ENCODE measurements at regions not wholly inside any gene's neighbourhood (a gene's known extent, or its start where the extent isn't known, plus 50 kb on each side); places are given as distances from the start of the nearest gene placed in this dataset.

GRCh38 chr2:221286406-221286805 lies 285.7 kb downstream of the EPHA4 start:
- no peak for DNase-seq (ENCODE audit: low spot score)

- no peak for DNase-seq (ENCODE audit: low spot score)
Observed at GRCh38 chr2:221289389-221289788, 282.7 kb downstream of the EPHA4 start.

- DNase-seq (ENCODE audit: low spot score), result no peak
Observed at GRCh38 chr2:221289846-221290245, 282.3 kb downstream of the EPHA4 start.

DNA sequence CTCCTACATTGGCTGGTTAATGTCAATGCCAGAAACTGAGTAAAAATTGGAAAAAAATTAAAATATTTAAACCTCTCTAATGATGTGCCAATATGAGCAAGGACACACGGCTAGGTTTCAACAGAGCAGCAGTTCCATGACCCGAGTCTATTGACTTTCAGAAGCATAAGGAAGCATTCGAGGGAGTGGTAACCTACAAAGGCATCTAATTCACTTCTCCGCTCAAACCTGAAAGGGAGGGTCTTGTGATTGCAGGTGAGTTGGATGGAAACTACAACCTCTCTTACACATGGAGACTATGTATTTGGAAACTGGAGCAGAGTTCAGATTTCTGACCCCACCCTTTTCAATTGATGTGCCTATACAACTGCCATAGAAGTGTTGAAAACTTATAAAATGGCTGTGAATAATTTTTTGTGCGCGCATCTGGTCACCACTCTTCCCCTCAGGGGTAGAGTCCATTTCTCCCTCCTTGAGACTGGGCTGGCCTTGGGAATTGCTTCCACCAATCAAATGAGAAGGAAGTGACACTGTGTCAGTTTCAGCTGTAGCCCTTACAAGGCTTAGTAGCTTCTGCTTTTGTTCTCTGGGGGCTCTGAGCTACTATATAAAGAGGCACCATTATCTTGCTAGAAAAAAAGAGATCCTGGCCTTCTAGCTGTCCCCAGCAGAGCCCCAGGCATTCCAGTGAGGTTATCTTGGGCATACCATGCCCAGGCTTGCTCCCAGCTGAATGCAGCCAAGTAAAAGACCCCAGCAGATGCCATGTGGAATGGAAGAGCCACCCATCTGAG lies 278.0 kb downstream of the EPHA4 start:
- DNase-seq (ENCODE audit: low spot score), result peak; percentile 22

- no peak for DNase-seq (ENCODE audit: low spot score)
Observed at GRCh38 chr2:221304916-221305315, 267.2 kb downstream of the EPHA4 start.

- DNase-seq (ENCODE audit: low spot score), result no peak
Observed at GRCh38 chr2:221308507-221309066, 263.5 kb downstream of the EPHA4 start.

DNA sequence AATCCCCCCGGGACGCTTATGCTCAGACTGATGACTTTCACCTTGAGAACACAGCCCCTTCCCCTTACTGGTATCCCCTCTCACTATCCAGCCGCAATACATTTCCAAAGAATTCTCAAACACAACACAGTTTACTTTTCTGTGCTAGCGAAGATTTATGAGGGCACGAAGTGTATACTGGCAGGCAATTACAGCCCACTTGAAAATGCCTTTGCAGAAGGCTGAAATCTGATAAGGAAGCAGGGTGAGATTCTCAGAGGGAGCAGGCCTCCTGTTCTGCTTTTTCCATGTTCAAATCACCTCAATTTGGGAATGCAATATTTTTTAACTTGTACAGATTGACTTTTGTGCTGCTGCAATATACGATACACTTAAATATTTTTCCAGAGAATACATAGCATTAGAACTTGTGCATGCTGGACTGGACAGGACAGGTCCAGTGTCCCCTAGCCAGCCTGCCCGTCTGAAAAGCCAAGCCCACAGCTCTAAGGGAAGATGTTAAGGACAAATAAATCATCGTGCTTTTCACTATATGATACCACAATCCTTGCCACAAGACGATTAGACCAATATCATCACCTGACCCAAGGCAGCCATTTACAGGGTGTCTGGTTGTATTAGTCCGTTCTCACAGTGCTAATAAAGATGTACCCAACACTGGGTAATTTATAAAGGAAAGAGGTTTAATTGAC lies 262.1 kb downstream of the EPHA4 start:
- no peak for DNase-seq (ENCODE audit: low spot score)

DNA sequence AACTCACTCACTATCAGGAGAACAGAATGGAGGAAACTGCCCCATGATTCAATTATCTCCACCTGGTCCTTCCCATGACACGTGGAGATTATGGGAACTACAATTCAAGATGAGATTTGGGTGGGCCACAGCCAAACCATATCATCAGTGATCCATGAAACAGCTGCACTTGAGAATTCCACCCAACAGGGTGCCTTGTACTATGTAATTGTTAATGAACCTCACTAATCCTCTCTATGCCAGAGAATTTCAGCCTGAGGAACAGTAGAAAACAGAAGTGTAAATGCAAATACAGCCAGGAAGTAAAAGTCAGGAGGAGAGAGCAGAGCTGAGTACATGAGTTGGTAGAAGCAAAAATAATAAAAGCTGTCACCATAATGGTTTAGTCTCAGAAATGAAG lies 261.4 kb downstream of the EPHA4 start:
- DNase-seq (ENCODE audit: low spot score), result no peak

DNA sequence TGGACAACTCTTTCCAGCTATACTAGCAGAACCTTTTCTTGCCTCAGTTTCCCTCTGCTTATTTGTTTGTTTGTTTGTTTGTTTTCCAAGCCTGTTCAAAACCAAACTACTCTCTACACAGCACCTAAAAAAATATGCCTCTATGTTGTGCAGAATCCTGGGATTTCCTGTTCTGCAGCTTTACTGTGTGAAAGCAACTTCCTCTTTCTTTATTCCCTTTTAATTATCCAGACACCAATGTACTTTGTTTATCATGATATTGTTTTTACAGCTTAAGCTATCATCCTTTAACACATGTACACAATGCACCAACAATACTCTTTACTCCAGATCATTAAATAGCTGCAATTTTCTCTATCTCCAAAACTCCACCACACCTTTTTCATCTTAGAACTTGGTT lies 259.5 kb downstream of the EPHA4 start:
- no peak for DNase-seq (ENCODE audit: low spot score)

- no peak for DNase-seq (ENCODE audit: low spot score)
Observed at GRCh38 chr2:221314786-221315185, 257.3 kb downstream of the EPHA4 start.

- no peak for DNase-seq (ENCODE audit: low spot score)
Observed at GRCh38 chr2:221318376-221319130, 253.6 kb downstream of the EPHA4 start.

DNA sequence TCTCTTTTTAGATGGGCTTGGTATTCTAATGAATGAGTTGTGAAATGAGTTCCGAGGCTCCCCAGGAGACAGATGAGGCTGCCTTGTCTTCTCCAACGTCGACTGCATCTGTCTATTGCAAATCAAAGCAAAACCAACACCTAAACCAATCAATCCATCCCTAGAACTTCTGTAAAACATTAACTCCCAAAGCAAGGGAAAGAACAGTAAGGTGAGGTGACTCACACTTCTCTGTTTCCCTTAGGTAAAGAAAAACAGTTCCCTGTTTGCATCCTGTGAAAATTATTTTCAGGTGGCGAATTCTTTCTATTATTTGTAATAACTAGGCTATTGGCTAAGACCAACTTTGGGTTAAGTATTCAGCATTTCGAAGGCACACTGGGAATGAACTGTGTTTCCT lies 249.4 kb downstream of the EPHA4 start:
- no peak for DNase-seq (ENCODE audit: low spot score)

GRCh38 chr2:221323513-221323912 lies 248.6 kb downstream of the EPHA4 start:
- no peak for DNase-seq (ENCODE audit: low spot score)

GRCh38 chr2:221330436-221330835 lies 241.7 kb downstream of the EPHA4 start:
- no peak for DNase-seq (ENCODE audit: low spot score)

- no peak for DNase-seq (ENCODE audit: low spot score)
Observed at GRCh38 chr2:221334481-221335218, 237.5 kb downstream of the EPHA4 start.

- DNase-seq (ENCODE audit: low spot score), result no peak
Observed at GRCh38 chr2:221335219-221335752, 236.8 kb downstream of the EPHA4 start.

DNA sequence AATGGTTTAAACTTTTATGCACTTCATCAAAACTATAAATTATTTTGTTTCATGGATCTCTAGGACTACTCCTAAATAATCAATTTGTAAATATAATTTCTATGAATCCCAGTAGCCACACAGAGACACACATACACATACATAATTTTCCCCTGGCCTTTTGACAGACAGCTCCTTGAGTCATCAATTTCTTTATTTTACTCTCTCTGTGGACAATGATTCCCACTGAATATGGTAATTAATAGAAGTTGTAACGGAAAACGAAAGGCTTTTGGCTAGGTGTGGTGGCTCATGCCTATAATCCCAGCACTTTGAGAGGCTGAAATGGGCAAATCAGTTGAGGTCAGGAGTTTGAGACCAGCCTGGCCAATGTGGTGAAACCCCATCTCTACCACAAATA lies 235.1 kb downstream of the EPHA4 start:
- no peak for DNase-seq (ENCODE audit: low spot score)

- DNase-seq (ENCODE audit: low spot score), result no peak
Observed at GRCh38 chr2:221337957-221338685, 234.0 kb downstream of the EPHA4 start.

DNA sequence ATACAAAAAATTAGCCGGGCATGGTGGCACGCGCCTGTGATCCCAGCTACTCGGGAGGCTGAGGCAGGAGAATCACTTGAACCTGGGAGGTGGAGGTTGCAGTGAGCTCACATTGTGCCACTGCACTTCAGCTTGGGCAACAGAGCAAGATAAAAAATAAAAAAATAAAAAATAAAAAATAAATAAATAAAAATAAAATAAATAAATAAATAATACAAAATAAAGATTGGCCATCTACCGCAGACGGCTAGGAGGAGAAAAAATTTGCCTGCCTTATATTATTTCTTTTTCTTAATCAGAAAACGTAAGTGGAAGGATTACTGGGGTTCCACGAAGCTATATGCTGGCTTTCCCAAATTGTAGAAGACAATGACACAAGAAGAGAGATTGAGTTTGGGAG lies 229.7 kb downstream of the EPHA4 start:
- no peak for DNase-seq (ENCODE audit: low spot score)

- no peak for DNase-seq (ENCODE audit: low spot score)
Observed at GRCh38 chr2:221343524-221343923, 228.6 kb downstream of the EPHA4 start.

DNA sequence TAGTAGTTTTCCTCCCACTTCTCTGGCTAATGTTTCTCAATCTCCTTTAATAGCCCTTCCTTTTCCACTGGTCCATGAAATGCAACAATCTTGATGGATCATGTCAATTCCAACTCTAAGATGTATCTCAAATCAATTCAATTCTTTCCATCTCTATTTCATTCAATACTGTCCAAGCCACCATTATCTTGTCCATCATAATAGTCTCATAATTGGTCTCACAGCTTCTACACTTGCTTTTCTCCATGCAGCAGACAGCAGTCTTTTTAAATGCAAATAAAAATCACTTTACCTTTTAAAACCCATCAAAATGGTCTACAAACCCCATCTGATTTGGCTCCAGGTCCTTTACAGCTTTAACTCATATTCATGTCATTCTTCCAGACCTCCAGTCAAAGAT lies 226.6 kb downstream of the EPHA4 start:
- no peak for DNase-seq (ENCODE audit: low spot score)

Data from iPS-NIHi11 (cell line).